ENCODE measurements at regions not wholly inside any gene's neighbourhood (a gene's known extent, or its start where the extent isn't known, plus 50 kb on each side); places are given as distances from the start of the nearest gene placed in this dataset.
"Not testable (repeated sequence)": the region's sequence is repeated elsewhere in the genome, so short reads cannot be mapped to it uniquely, and the experiment has no call there.

GRCh38 chr2:138949517-138949916 is 169.3 kb upstream of the NXPH2 start:
- DNase-seq (ENCODE audit: low read depth, low spot score): no peak

- no peak for DNase-seq (ENCODE audit: low read depth, low spot score)
Measured at GRCh38 chr2:138948070-138948539, 167.9 kb upstream of the NXPH2 start.

DNA sequence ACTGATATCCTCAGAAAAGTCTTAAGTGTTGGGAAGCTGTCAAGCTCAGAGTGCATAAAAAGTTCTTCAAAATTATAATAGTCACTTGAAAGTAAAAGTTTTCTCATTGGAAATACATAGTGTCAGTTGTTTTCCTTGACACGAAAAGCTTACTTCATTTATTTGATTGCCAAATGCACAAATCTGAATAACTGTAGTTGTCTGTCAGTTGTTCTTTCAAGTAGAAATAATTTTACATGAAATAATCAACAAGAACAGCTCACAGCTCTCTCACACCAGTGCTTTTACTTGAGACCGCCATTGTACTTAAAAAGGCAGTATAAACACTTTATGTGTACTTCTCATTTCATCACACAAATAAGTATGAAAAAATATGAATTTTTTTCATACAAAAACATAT is 163.3 kb upstream of the NXPH2 start:
- no peak for DNase-seq (ENCODE audit: low read depth, low spot score)

GRCh38 chr2:138942466-138942865 is 162.3 kb upstream of the NXPH2 start:
- DNase-seq (ENCODE audit: low read depth, low spot score): no peak

GRCh38 chr2:138931284-138932256 is 151.4 kb upstream of the NXPH2 start:
- no peak for DNase-seq (ENCODE audit: low read depth, low spot score)

DNA sequence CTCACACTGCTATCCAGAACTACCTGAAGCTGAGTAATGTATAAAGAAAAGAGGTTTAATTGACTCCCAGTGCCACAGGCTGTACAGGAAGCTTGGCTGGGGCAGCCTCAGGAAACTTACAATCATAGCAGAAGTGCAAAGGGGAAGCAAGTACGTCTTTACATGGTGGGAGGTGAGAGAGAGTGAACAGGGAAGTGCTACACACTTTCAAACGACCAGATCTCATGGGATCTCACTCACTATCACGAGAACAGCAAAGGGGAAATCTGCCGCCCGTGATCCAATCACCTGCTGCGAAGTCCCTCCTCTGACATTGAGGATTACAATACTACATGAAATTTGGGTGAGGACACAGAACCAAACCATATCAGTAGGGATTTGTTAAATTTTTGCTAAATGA is 150.4 kb upstream of the NXPH2 start:
- no peak for DNase-seq (ENCODE audit: low read depth, low spot score)

GRCh38 chr2:138928374-138929021 is 148.3 kb upstream of the NXPH2 start:
- DNase-seq (ENCODE audit: low read depth, low spot score): no peak

DNA sequence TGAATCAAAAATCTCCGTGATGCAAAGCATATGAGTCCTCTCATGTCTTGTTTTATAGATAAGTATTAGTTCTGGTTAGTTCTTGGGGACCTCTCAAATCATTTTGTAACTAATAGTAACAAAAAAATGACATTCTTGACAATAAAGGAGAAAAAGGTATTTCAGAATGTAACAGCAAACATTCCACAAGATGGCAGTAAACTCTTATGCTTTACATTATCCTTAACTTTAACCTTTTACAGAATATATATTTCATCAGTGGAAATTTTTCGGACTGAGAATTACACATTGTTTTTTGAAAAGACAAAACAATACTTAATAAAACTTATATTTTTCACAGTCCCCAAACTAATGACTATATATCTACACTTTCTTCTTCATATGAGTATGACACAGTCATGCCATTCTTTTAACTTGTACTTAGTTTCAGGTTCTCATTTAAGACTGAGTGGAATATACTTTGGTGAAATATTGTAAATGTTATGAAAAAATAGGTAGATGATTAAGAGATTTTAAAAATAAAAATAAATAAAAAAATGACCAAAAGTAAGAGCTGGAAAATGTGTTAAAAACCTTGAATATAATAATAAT is 142.9 kb upstream of the NXPH2 start:
- DNase-seq (ENCODE audit: low read depth, low spot score): no peak

- no peak for DNase-seq (ENCODE audit: low read depth, low spot score)
Measured at GRCh38 chr2:138919120-138919747, 139.0 kb upstream of the NXPH2 start.

DNA sequence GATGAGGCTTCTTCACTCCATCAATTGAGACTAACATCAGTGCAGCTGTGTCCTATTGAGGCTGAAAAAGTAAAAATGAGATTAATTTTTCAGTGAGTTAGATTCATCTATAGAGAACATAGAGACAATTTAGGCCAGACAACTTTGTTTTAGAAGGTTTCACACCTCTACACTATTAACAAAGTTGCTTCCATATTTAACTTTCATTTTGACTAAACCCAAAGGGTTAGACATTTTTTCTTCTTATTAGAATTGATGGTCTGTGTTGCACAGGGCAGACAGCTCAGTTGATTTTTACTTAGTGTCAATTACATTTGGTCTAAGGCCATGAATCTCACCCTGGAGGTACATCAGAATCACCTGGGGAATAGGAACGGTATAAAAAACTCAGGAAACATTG is 130.2 kb upstream of the NXPH2 start:
- DNase-seq (ENCODE audit: low read depth, low spot score): no peak

DNA sequence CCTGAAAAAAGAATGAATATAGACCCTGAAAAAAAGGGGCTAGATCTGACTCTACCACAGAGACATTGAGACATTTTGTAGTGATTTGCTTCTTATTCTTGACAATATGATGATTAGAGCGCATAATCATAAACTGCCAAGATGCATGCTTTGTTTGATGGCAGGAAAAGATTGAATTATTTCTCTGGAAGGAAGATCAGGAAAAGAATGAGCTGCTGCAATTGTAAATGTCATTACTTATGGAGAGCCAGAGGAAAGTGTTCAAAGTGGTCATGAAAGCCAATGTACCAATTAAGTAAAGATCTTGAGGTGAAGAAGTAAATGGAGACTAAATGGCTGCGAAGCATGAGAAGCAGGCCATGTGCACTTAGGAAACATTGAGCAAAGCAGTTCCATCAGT is 126.4 kb upstream of the NXPH2 start:
- DNase-seq (ENCODE audit: low read depth, low spot score): no peak

DNA sequence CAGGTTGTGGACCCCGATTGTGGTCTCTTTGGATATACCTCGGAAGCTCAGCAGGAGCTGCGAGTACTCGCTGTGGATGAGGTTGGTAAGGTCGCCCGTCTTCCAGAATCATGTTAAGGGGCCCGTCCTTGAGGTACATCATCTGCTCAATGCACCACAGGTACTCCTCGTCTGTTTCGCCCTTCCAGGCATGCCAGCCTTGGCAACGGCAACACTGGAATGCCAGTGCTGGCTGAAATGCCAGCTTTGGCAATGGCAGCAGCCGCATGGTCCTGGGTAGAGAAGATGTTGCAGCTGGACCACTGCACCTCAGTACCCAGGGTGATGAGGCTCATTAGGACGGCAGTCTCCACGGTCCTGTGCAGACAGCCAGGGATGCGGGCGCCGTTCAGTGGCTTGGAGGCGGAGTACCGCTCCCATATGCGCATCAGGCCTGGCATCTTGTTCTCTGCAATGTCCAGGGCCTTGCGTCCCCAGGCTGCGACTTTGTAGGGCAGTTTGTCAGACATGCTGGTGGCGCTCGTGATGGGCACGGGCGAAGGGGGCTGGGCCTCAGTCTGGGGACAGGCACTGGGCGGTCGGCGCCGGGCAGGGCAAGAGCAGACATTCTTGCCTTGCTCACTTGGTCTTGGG is 122.2 kb upstream of the NXPH2 start:
- DNase-seq (ENCODE audit: low read depth, low spot score): no peak

DNA sequence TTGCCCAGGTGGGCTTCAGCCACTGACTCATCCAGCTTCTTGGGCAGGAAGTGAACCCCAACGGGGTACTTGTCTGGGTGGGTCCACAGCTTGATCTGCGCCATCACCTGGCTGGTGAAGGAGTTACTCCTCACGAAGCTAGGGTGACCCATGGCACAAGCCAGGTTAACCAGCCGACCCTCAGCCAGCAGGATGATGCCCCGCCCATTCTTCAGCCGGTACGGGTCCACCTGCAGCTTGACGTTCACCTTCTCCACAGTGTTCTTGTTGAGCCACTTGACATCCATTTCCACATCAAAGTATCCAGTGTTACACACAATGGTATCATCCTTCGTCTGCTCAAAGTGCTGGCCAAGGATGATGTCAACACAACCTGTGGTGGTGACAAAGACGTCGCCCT is 121.3 kb upstream of the NXPH2 start:
- no peak for DNase-seq (ENCODE audit: low read depth, low spot score)

- DNase-seq (ENCODE audit: low read depth, low spot score): no peak
Measured at GRCh38 chr2:138898855-138899254, 118.7 kb upstream of the NXPH2 start.

DNA sequence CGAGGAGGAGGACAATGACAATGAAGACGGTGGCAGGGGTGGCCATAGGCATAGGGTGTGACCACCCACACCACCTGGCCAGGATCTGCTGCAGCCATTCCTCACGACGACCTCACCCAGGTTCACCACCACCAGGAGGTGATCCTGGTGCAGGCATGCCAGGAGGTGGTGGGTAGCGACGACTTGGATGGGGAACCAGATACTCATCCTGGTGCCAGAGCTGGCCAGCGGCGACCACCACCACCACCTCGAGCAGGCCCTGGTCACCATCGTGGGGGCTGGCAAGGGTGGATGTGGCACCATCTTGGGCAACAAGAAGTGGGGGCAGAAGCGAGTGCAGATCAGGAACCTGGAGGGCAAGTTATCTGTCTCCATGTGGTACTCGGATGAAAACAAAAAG is 117.1 kb upstream of the NXPH2 start:
- no peak for DNase-seq (ENCODE audit: low read depth, low spot score)

GRCh38 chr2:138893746-138894145 is 113.6 kb upstream of the NXPH2 start:
- no peak for DNase-seq (ENCODE audit: low read depth, low spot score)

- DNase-seq (ENCODE audit: low read depth, low spot score): no peak
Measured at GRCh38 chr2:138881126-138881525, 100.9 kb upstream of the NXPH2 start.

GRCh38 chr2:138879931-138880330 is 99.7 kb upstream of the NXPH2 start:
- no peak for DNase-seq (ENCODE audit: low read depth, low spot score)

GRCh38 chr2:138877421-138877820 is 97.2 kb upstream of the NXPH2 start:
- no peak for DNase-seq (ENCODE audit: low read depth, low spot score)

DNA sequence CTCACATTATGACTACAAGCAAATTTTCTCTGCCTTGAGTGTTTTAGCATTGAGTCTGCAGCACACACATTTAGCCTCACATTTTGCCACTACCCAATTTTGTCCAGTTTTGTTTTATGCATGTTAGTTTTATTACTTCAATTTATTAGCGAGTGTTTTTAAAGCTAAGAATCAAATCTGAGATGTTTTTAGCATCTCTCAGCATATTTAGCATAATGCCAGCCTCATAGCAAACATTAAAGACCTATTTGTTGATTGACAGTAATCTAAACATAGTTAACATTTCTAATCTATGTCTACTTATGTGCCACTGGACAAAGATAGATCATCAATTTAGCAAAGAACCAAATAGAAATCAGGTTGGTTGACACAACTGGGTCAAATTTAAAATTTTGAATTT is 94.1 kb upstream of the NXPH2 start:
- DNase-seq (ENCODE audit: low read depth, low spot score): no peak

GRCh38 chr2:138872116-138872515 is 91.9 kb upstream of the NXPH2 start:
- DNase-seq (ENCODE audit: low read depth, low spot score): not testable (repeated sequence)
